Middle frontal gyrus (tissue), 1 donor: ENCODE measurements at regions not wholly inside any gene's neighbourhood (a gene's known extent, or its start where the extent isn't known, plus 50 kb on each side); places are given as distances from the start of the nearest gene placed in this dataset.
"Not testable (repeated sequence)": the region's sequence is repeated elsewhere in the genome, so short reads cannot be mapped to it uniquely, and the experiment has no call there.

ENCODE experiments used
- DNase-seq: peaks from one replicate; pipeline ENCODE4 v3.0.0-alpha.2; 2015; ENCODE audit warnings: low spot score; ENCODE audit errors: extremely low spot score

GRCh38 chr3:168794427-168794826, 698.7 kb upstream of the GOLIM4 start:
- no peak for DNase-seq

DNA sequence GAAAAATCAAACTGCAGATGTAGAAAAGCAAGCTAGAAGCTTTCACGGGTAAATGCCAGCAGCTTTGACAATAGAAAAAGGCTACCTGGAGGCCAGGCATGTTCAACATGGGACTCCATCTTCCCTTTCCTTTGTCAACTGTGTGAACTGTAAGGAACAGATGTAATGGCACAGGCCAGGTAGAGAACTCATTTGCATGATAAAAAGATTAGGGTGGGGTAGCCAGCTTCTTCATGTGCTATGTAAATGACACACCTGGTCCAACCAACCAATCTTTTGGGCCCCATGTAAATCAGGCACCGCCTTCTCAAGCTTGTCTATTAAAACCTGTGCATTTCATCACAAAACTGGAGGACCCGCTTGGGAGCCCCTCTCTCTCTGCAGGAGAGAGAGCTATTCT, 686.5 kb upstream of the GOLIM4 start:
- no peak for DNase-seq

- not testable (repeated sequence) for DNase-seq
These were observed 684.4 kb upstream of the GOLIM4 start for GRCh38 chr3:168779970-168780645.

- no peak for DNase-seq
These were observed 658.0 kb upstream of the GOLIM4 start for GRCh38 chr3:168753724-168754123.

DNA sequence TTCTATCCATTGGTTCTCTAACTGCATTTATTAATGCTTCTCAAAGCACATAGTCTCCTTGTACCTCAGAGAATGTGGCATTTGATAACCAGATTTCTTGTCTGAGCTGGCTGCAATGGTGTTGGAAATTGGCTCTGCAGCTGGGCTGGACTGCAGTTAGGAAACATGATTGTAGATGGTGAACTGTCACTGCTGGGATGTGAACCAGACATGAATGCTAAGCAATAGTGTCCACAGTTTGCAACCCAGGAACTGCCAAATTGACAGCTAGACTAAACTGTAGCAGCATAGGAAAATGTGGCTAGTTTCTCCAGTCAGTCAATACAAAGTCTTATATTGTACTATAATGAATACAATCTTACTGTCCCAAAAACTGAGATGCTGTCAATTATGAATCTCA, 656.6 kb upstream of the GOLIM4 start:
- DNase-seq: no peak

GRCh38 chr3:168747697-168748096, 652.0 kb upstream of the GOLIM4 start:
- no peak for DNase-seq

- DNase-seq: no peak
These were observed 643.0 kb upstream of the GOLIM4 start for GRCh38 chr3:168738527-168739325.

- DNase-seq: no peak
These were observed 640.5 kb upstream of the GOLIM4 start for GRCh38 chr3:168736202-168736601.

DNA sequence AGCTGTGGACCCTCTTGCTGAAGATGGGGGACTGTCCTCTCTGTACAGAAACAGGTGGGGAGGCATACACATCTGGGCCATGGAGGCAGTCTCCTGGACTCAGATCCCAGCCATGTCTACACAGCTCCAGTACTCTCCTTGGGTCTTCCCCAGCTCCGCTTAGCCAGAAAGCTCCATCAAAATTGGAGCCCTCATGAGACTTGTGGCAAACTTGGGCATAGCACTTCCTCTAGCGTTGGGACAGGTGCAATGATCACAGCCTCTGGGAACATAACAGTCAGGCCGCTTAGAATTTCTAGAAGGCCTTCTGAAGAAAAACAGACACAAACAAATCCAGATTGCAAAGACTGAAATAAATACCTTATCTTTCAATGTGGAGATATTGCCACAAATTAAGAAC, 634.3 kb upstream of the GOLIM4 start:
- no peak for DNase-seq

DNA sequence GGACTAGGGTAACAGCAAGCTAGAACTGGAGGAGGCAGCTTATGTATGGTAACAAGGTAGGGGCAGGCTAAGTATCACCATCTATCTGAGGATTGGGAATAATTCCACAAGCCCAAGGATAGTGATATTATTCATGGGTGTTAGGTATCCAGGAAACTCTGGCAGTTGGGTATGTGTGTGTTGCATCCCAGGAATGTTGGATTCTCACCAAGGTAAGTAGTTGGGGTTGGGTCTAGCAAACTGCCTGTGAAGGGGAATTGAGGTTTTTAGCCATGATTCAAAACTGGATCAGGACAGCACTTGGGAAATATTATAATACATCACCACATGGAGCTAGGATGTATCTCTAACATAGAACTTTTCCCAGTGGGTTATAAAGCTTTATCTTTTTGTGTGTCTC, 626.4 kb upstream of the GOLIM4 start:
- DNase-seq: no peak

GRCh38 chr3:168714609-168715240, 619.0 kb upstream of the GOLIM4 start:
- DNase-seq: no peak

DNA sequence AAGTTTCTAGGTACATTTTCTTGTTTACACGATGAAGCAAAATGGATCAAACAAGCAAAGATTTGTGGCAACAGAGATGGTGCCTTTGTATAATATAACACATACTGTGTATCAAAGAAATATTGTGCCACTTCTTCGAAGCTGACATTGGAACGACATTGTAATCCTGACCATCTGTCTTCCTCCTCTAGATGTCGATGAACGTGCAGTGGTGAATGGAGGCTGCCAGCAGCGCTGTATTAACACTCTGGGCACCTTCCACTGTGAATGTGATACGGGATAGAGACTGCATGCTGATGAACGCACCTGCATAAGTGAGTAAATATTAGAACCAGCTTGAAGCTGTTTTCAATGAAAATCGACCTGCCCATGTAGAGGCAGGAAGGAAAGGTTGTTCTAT, 613.3 kb upstream of the GOLIM4 start:
- no peak for DNase-seq

DNA sequence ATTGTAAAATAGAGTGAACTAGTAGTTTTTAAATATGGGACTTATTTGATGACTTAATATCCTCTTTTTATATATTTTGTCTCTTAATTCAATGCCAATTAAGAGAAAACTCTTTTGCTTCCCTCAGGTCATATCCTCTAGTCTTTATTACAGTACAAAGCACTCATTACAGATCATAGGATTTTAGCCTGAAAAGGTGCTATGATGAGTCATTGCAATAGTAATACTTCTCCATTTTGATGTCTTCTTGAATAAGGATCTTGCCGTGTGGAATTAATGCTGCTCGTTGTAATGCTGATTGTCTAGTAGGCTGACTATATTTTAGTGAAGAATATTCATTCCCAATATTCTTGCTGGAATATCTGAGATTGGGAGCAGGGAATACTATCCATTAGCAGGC, 612.2 kb upstream of the GOLIM4 start:
- no peak for DNase-seq

- DNase-seq: no peak
These were observed 609.7 kb upstream of the GOLIM4 start for GRCh38 chr3:168705412-168705811.

GRCh38 chr3:168696051-168696450, 600.3 kb upstream of the GOLIM4 start:
- DNase-seq: no peak

DNA sequence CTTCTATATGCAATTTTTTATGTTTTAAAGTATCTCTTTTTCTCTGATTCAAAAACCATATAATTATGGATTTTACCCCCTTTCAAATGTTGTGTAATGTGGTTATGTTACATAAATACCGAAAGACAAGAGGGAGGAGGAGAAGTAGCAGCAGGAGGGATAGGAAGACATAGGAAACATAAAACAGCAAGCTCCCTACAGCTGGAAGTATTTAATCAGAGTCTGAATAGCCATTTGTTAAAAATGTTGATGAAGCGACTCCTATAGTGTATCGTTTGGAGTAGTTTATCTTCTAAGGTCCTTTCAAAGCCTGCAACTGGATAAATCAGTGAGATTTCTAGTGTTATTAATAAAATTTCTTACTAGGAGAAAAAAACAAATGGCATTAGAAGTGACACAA, 598.1 kb upstream of the GOLIM4 start:
- DNase-seq: no peak

DNA sequence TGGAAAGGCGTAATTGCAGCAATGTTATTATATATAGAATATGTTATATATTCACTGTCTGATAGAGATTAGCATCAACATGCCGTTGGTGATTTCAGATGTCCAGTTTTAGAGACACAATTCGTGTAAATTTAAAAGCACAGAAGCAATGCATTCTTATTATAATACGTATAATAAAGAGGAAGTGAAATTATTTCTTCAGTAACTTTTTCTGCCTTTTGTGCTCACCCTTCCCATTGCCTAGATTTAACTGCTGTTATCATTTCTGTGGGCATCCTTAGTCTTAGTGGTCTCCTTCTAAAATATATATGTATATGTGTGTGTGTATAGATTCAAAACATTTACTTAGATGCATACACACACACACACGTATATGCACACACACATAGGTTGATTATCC, 592.5 kb upstream of the GOLIM4 start:
- DNase-seq: no peak

- DNase-seq: no peak
These were observed 588.8 kb upstream of the GOLIM4 start for GRCh38 chr3:168684519-168684918.

DNA sequence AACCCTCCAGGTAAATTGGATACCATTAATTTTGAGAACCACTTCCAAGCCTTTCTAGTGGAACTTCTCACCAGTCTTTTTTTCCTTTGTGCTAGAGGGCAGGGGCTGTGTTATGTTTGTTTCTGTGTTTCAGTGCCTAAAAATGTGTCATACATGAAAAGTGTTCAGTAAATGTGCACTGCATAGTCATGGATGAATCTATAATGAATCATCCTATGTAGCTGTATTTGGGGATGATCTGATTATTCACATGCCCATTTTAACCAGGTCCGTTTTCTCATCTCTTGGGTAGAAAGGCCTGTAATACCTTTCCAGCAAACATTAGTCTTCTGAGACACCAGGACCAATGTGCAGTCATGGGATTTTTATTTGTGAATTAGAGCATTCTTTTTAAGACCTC, 583.0 kb upstream of the GOLIM4 start:
- DNase-seq: no peak

- DNase-seq: no peak
These were observed 575.4 kb upstream of the GOLIM4 start for GRCh38 chr3:168671091-168671490.

GRCh38 chr3:168660879-168661657, 565.3 kb upstream of the GOLIM4 start:
- not testable (repeated sequence) for DNase-seq

- DNase-seq: no peak
These were observed 563.3 kb upstream of the GOLIM4 start for GRCh38 chr3:168659015-168659414.
